Activated naive CD4-positive, alpha-beta T cell treated with anti-CD3 and anti-CD28 coated beads, Interleukin-2, amount 10 ng/mL, durations not matched to agents 7 days and 5 days (primary cell): ENCODE measurements at regions not wholly inside any gene's neighbourhood (a gene's known extent, or its start where the extent isn't known, plus 50 kb on each side); places are given as distances from the start of the nearest gene placed in this dataset.

Experiments used
- CTCF ChIA-PET: fragments of 350-600 bp; sonication (Branson Sonifier 250); formaldehyde crosslinking; loops from one replicate; lab custom pipeline; 2021; ENCODE audit warnings: antibody characterized with exemption; lab: Charles Lee
- DNase-seq: peaks from one replicate; pipeline ENCODE4 v3.0.0-alpha.2; 2020
- H3K27ac Mint-ChIP-seq: one replicate; pipeline ENCODE4 v1.8.0; 2021; ENCODE audit warnings: mild to moderate bottlenecking, moderate library complexity, mixed read lengths
- H3K27me3 Mint-ChIP-seq: one replicate; pipeline ENCODE4 v1.8.0; 2021; ENCODE audit warnings: mild to moderate bottlenecking, mixed read lengths
- H3K36me3 Mint-ChIP-seq: one replicate; pipeline ENCODE4 v1.8.0; 2021; ENCODE audit warnings: mixed read lengths
- H3K4me1 Mint-ChIP-seq: one replicate; pipeline ENCODE4 v1.8.0; 2021; ENCODE audit warnings: mixed read lengths
- H3K4me3 Mint-ChIP-seq: one replicate; pipeline ENCODE4 v1.8.0; 2021; ENCODE audit warnings: mild to moderate bottlenecking, moderate library complexity, mixed read lengths
- H3K9me3 Mint-ChIP-seq: one replicate; pipeline ENCODE4 v1.8.0; 2021; ENCODE audit warnings: mixed read lengths

GRCh38 chr14:76662580-76662979, 98.7 kb upstream of the VASH1 start:
- H3K4me3 Mint-ChIP-seq: no peak overlapping the region
- peaks cover 5% of the 10 kb centered on the region for H3K27me3 Mint-ChIP-seq
- CTCF ChIA-PET: no interaction called here
- no peaks in the 10 kb centered on the region for H3K4me1 Mint-ChIP-seq
- DNase-seq: no peak
- H3K36me3 Mint-ChIP-seq: no peaks in the 10 kb centered on the region
- no peak overlapping the region for H3K27ac Mint-ChIP-seq
- peaks cover 9% of the 10 kb centered on the region for H3K9me3 Mint-ChIP-seq

- H3K27ac Mint-ChIP-seq: no peak overlapping the region
- no peaks in the 10 kb centered on the region for H3K36me3 Mint-ChIP-seq
- peaks cover 3% of the 10 kb centered on the region for H3K9me3 Mint-ChIP-seq
- DNase-seq: no peak
- no peak overlapping the region for H3K4me3 Mint-ChIP-seq
- H3K4me1 Mint-ChIP-seq: no peaks in the 10 kb centered on the region
- CTCF ChIA-PET: no interaction called here
- H3K27me3 Mint-ChIP-seq: peaks cover 8% of the 10 kb centered on the region
Measured at GRCh38 chr14:76664790-76665189, 96.5 kb upstream of the VASH1 start.

GRCh38 chr14:76666746-76667145, 94.5 kb upstream of the VASH1 start:
- Mint-ChIP-seq H3K27ac (no peak overlapping the region), H3K4me1 (no peaks in the 10 kb centered on the region), H3K4me3 (no peak overlapping the region), H3K27me3 (peaks cover 12% of the 10 kb centered on the region), H3K36me3 (no peaks in the 10 kb centered on the region), H3K9me3 (peaks cover 2% of the 10 kb centered on the region)
- no peak for DNase-seq
- CTCF ChIA-PET: no interaction called here

- Mint-ChIP-seq H3K9me3 (peaks cover 2% of the 10 kb centered on the region), H3K4me1 (no peaks in the 10 kb centered on the region), H3K27me3 (peaks cover 21% of the 10 kb centered on the region), H3K36me3 (no peaks in the 10 kb centered on the region), H3K27ac (no peak overlapping the region), H3K4me3 (no peak overlapping the region)
- no peak for DNase-seq
- CTCF ChIA-PET: no interaction called here
Measured at GRCh38 chr14:76669770-76670169, 91.5 kb upstream of the VASH1 start.

GRCh38 chr14:76672123-76672522, 89.1 kb upstream of the VASH1 start:
- Mint-ChIP-seq H3K27me3 (peaks cover 21% of the 10 kb centered on the region), H3K9me3 (peaks cover 2% of the 10 kb centered on the region), H3K4me1 (no peaks in the 10 kb centered on the region), H3K4me3 (no peak overlapping the region), H3K36me3 (no peaks in the 10 kb centered on the region), H3K27ac (no peak overlapping the region)
- CTCF ChIA-PET: no interaction called here
- no peak for DNase-seq

GRCh38 chr14:76673261-76673660, 88.0 kb upstream of the VASH1 start:
- Mint-ChIP-seq H3K27me3 (peaks cover 21% of the 10 kb centered on the region), H3K4me1 (no peaks in the 10 kb centered on the region), H3K27ac (no peak overlapping the region), H3K36me3 (no peaks in the 10 kb centered on the region), H3K4me3 (no peak overlapping the region), H3K9me3 (peaks cover 2% of the 10 kb centered on the region)
- no peak for DNase-seq
- CTCF ChIA-PET: interaction anchor here (1.1 kb wide), 1 partner anchor 36 kb away, joined by 3 read pairs; no protein-coding TSS in a partner anchor

- CTCF ChIA-PET: no interaction called here
- H3K27me3 Mint-ChIP-seq: peaks cover 15% of the 10 kb centered on the region
- no peaks in the 10 kb centered on the region for H3K9me3 Mint-ChIP-seq
- no peak overlapping the region for H3K27ac Mint-ChIP-seq
- H3K4me3 Mint-ChIP-seq: no peak overlapping the region
- no peaks in the 10 kb centered on the region for H3K36me3 Mint-ChIP-seq
- no peak for DNase-seq
- H3K4me1 Mint-ChIP-seq: no peaks in the 10 kb centered on the region
Measured at GRCh38 chr14:76675046-76675445, 86.2 kb upstream of the VASH1 start.

- CTCF ChIA-PET: no interaction called here
- Mint-ChIP-seq H3K4me3 (no peak overlapping the region), H3K9me3 (peaks cover 3% of the 10 kb centered on the region), H3K4me1 (no peaks in the 10 kb centered on the region), H3K36me3 (no peaks in the 10 kb centered on the region), H3K27ac (no peak overlapping the region), H3K27me3 (peaks cover 14% of the 10 kb centered on the region)
- DNase-seq: no peak
Measured at GRCh38 chr14:76676539-76676938, 84.7 kb upstream of the VASH1 start.

- CTCF ChIA-PET: no interaction called here
- no peak for DNase-seq
- H3K27me3 Mint-ChIP-seq: peaks cover 14% of the 10 kb centered on the region
- H3K4me3 Mint-ChIP-seq: no peak overlapping the region
- H3K27ac Mint-ChIP-seq: no peak overlapping the region
- no peaks in the 10 kb centered on the region for H3K4me1 Mint-ChIP-seq
- no peaks in the 10 kb centered on the region for H3K36me3 Mint-ChIP-seq
- H3K9me3 Mint-ChIP-seq: peaks cover 9% of the 10 kb centered on the region
Measured at GRCh38 chr14:76677534-76678145, 83.6 kb upstream of the VASH1 start.

GRCh38 chr14:76678244-76678800, 82.9 kb upstream of the VASH1 start:
- Mint-ChIP-seq H3K27ac (no peak overlapping the region), H3K4me3 (no peak overlapping the region), H3K36me3 (no peaks in the 10 kb centered on the region), H3K27me3 (peaks cover 12% of the 10 kb centered on the region), H3K9me3 (peaks cover 11% of the 10 kb centered on the region), H3K4me1 (no peaks in the 10 kb centered on the region)
- CTCF ChIA-PET: no interaction called here
- DNase-seq: no peak

- Mint-ChIP-seq H3K36me3 (no peaks in the 10 kb centered on the region), H3K27ac (no peak overlapping the region), H3K4me3 (no peak overlapping the region), H3K9me3 (peaks cover 11% of the 10 kb centered on the region), H3K27me3 (peaks cover 6% of the 10 kb centered on the region), H3K4me1 (no peaks in the 10 kb centered on the region)
- no peak for DNase-seq
- CTCF ChIA-PET: interaction anchor here (1.6 kb wide), 1 partner anchor 29 kb away, joined by 4 read pairs; no protein-coding TSS in a partner anchor
Measured at GRCh38 chr14:76682367-76682766, 78.9 kb upstream of the VASH1 start.

GRCh38 chr14:76686646-76687045, 74.6 kb upstream of the VASH1 start:
- Mint-ChIP-seq H3K27ac (no peak overlapping the region), H3K4me3 (no peak overlapping the region), H3K9me3 (peaks cover 13% of the 10 kb centered on the region), H3K36me3 (no peaks in the 10 kb centered on the region), H3K27me3 (peaks cover 22% of the 10 kb centered on the region), H3K4me1 (no peaks in the 10 kb centered on the region)
- DNase-seq: no peak
- CTCF ChIA-PET: no interaction called here

- CTCF ChIA-PET: no interaction called here
- peaks cover 6% of the 10 kb centered on the region for H3K9me3 Mint-ChIP-seq
- peaks cover 22% of the 10 kb centered on the region for H3K27me3 Mint-ChIP-seq
- no peak overlapping the region for H3K4me3 Mint-ChIP-seq
- H3K36me3 Mint-ChIP-seq: no peaks in the 10 kb centered on the region
- DNase-seq: no peak
- no peaks in the 10 kb centered on the region for H3K4me1 Mint-ChIP-seq
- H3K27ac Mint-ChIP-seq: no peak overlapping the region
Measured at GRCh38 chr14:76687611-76688382, 73.5 kb upstream of the VASH1 start.

GRCh38 chr14:76688383-76688671, 72.9 kb upstream of the VASH1 start:
- H3K36me3 Mint-ChIP-seq: no peaks in the 10 kb centered on the region
- CTCF ChIA-PET: no interaction called here
- no peaks in the 10 kb centered on the region for H3K4me1 Mint-ChIP-seq
- peaks cover 22% of the 10 kb centered on the region for H3K27me3 Mint-ChIP-seq
- no peak for DNase-seq
- H3K4me3 Mint-ChIP-seq: no peak overlapping the region
- H3K27ac Mint-ChIP-seq: no peak overlapping the region
- peaks cover 5% of the 10 kb centered on the region for H3K9me3 Mint-ChIP-seq
